HepG2 (cell line): ENCODE measurements at regions not wholly inside any gene's neighbourhood (a gene's known extent, or its start where the extent isn't known, plus 50 kb on each side); places are given as distances from the start of the nearest gene placed in this dataset.
A peak's percentile ranks its signal among the peaks of the same experiment; 100 is the strongest.

ENCODE experiments used
- AHDC1 ChIP-seq: sonication (generic); formaldehyde crosslinking; IDR thresholded peaks from 2 replicates; pipeline ENCODE4 v1.5.1; 2020; ENCODE audit warnings: mild to moderate bottlenecking, missing genetic modification reagents, borderline replicate concordance
- HNF4A ChIP-seq: sonication (generic); formaldehyde crosslinking; IDR thresholded peaks from 2 replicates; pipeline ENCODE4 v1.4.0; 2020; ENCODE audit warnings: missing genetic modification reagents
- SMARCE1 ChIP-seq: fragments of 450-650 bp; IDR thresholded peaks from 2 replicates; pipeline ENCODE4 v1.6.1; 2017; ENCODE audit warnings: borderline replicate concordance
- ZNF292 ChIP-seq: sonication (generic); formaldehyde crosslinking; IDR thresholded peaks from 2 replicates; pipeline ENCODE4 v1.8.1; 2022; ENCODE audit warnings: mild to moderate bottlenecking, low read depth, missing genetic modification reagents, borderline replicate concordance
- TF ChIP-seq, protein P1 (sequence below), 2 experiments: fragments of 450-650 bp in 1 of 2; sonication (generic) in 1 of 2; formaldehyde crosslinking in 1 of 2; IDR thresholded peaks; 2 replicates each; pipeline versions ENCODE4 v1.6.1 to v1.8.0; 2016 to 2022; ENCODE audit warnings: antibody characterized with exemption in 1 of 2, mild to moderate bottlenecking in 1 of 2, missing genetic modification reagents in 1 of 2
- TF ChIP-seq, protein P2 (sequence below): IDR thresholded peaks from 2 replicates; pipeline ENCODE4 v1.4.0; 2020; ENCODE audit warnings: mild to moderate bottlenecking, missing genetic modification reagents

- TF ChIP-seq, protein P1, sequence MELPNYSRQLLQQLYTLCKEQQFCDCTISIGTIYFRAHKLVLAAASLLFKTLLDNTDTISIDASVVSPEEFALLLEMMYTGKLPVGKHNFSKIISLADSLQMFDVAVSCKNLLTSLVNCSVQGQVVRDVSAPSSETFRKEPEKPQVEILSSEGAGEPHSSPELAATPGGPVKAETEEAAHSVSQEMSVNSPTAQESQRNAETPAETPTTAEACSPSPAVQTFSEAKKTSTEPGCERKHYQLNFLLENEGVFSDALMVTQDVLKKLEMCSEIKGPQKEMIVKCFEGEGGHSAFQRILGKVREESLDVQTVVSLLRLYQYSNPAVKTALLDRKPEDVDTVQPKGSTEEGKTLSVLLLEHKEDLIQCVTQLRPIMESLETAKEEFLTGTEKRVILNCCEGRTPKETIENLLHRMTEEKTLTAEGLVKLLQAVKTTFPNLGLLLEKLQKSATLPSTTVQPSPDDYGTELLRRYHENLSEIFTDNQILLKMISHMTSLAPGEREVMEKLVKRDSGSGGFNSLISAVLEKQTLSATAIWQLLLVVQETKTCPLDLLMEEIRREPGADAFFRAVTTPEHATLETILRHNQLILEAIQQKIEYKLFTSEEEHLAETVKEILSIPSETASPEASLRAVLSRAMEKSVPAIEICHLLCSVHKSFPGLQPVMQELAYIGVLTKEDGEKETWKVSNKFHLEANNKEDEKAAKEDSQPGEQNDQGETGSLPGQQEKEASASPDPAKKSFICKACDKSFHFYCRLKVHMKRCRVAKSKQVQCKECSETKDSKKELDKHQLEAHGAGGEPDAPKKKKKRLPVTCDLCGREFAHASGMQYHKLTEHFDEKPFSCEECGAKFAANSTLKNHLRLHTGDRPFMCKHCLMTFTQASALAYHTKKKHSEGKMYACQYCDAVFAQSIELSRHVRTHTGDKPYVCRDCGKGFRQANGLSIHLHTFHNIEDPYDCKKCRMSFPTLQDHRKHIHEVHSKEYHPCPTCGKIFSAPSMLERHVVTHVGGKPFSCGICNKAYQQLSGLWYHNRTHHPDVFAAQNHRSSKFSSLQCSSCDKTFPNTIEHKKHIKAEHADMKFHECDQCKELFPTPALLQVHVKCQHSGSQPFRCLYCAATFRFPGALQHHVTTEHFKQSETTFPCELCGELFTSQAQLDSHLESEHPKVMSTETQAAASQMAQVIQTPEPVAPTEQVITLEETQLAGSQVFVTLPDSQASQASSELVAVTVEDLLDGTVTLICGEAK (IDR thresholded peaks at IDR 0.05) = no peak
- TF ChIP-seq, protein P1 (CRISPR knock-in tag; IDR thresholded peaks at IDR 0.05) = no peak
- TF ChIP-seq HNF4A (CRISPR knock-in tag) (peak; percentile 44; the same call in 1 of the 2 replicates), SMARCE1 (peak; percentile 47; the same call in 1 of the 2 replicates), ZNF292 (CRISPR knock-in tag) (peak; percentile 77; the same call in 1 of the 2 replicates), AHDC1 (peak; percentile 47; the same call in 1 of the 2 replicates)
- TF ChIP-seq, protein P2, sequence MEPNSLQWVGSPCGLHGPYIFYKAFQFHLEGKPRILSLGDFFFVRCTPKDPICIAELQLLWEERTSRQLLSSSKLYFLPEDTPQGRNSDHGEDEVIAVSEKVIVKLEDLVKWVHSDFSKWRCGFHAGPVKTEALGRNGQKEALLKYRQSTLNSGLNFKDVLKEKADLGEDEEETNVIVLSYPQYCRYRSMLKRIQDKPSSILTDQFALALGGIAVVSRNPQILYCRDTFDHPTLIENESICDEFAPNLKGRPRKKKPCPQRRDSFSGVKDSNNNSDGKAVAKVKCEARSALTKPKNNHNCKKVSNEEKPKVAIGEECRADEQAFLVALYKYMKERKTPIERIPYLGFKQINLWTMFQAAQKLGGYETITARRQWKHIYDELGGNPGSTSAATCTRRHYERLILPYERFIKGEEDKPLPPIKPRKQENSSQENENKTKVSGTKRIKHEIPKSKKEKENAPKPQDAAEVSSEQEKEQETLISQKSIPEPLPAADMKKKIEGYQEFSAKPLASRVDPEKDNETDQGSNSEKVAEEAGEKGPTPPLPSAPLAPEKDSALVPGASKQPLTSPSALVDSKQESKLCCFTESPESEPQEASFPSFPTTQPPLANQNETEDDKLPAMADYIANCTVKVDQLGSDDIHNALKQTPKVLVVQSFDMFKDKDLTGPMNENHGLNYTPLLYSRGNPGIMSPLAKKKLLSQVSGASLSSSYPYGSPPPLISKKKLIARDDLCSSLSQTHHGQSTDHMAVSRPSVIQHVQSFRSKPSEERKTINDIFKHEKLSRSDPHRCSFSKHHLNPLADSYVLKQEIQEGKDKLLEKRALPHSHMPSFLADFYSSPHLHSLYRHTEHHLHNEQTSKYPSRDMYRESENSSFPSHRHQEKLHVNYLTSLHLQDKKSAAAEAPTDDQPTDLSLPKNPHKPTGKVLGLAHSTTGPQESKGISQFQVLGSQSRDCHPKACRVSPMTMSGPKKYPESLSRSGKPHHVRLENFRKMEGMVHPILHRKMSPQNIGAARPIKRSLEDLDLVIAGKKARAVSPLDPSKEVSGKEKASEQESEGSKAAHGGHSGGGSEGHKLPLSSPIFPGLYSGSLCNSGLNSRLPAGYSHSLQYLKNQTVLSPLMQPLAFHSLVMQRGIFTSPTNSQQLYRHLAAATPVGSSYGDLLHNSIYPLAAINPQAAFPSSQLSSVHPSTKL (CRISPR knock-in tag) = peak; percentile 39; the same call in 1 of the 2 replicates
Measured at GRCh38 chr14:61178226-61179060, 102.7 kb downstream of the TMEM30B start (continued).
